Liver (tissue), 8 donors: ENCODE measurements at regions not wholly inside any gene's neighbourhood (a gene's known extent, or its start where the extent isn't known, plus 50 kb on each side); places are given as distances from the start of the nearest gene placed in this dataset.

Experiments
- DNase-seq: peaks from one replicate; pipeline ENCODE4 v3.0.0-alpha.2; 2017; ENCODE audit warnings: low spot score
- H3K27ac ChIP-seq, 2 donors: one replicate each; pipeline ENCODE4 v1.7.0; 2013; ENCODE audit warnings: inconsistent platforms in 2 of 2, low read length in 2 of 2, control low read depth in 1 of 2, low read depth in 1 of 2, mild to moderate bottlenecking in 1 of 2
- H3K27me3 ChIP-seq, 4 donors: one replicate each; pipeline versions ENCODE4 v1.6.1 to v1.7.0; 2013; ENCODE audit warnings: low read length in 3 of 4, inconsistent platforms in 1 of 4, mild to moderate bottlenecking in 1 of 4, moderate library complexity in 1 of 4; ENCODE audit not compliant: control insufficient read depth in 4 of 4, insufficient read depth in 4 of 4
- H3K36me3 ChIP-seq, 4 donors: one replicate each; pipeline versions ENCODE4 v1.6.1 to v1.7.0; 2013; ENCODE audit warnings: low read length in 3 of 4, mild to moderate bottlenecking in 3 of 4, low read depth in 1 of 4, moderate library complexity in 1 of 4; ENCODE audit not compliant: control insufficient read depth in 4 of 4, insufficient read depth in 3 of 4
- H3K4me1 ChIP-seq, 4 donors: one replicate each; pipeline versions ENCODE4 v1.6.1 to v1.7.0; 2013; ENCODE audit warnings: low read length in 3 of 4, mild to moderate bottlenecking in 3 of 4, moderate library complexity in 1 of 4; ENCODE audit not compliant: control insufficient read depth in 4 of 4, insufficient read depth in 4 of 4
- H3K4me3 ChIP-seq, 3 donors: one replicate each; pipeline versions ENCODE4 v1.6.1 to v1.7.0; 2013; ENCODE audit warnings: low read length in 3 of 3, control low read depth in 1 of 3, low read depth in 1 of 3, mild to moderate bottlenecking in 1 of 3
- H3K9ac ChIP-seq, 2 donors: one replicate each; pipeline ENCODE4 v1.7.0; 2013; ENCODE audit warnings: low read length in 2 of 2, mild to moderate bottlenecking in 2 of 2, moderate library complexity in 2 of 2, control low read depth in 1 of 2, low read depth in 1 of 2
- H3K9me3 ChIP-seq, 4 donors: one replicate each; pipeline versions ENCODE4 v1.6.1 to v1.7.0; 2013; ENCODE audit warnings: low read length in 3 of 4; ENCODE audit not compliant: control insufficient read depth in 4 of 4
- EGR1 ChIP-seq, 2 donors: IDR thresholded peaks; 2 replicates each; pipeline ENCODE4 v1.6.1; 2016 to 2018; ENCODE audit warnings: antibody characterized with exemption in 2 of 2, low read depth in 2 of 2
- FOXA1 ChIP-seq: IDR thresholded peaks from 2 replicates; pipeline ENCODE4 v1.6.1; 2016; ENCODE audit warnings: antibody characterized with exemption
- FOXA2 ChIP-seq: IDR thresholded peaks from 2 replicates; pipeline ENCODE4 v1.6.1; 2016; ENCODE audit warnings: antibody characterized with exemption
- GABPA ChIP-seq, 2 donors: IDR thresholded peaks in 1 of 2; conservative IDR thresholded peaks in 1 of 2; 2 replicates each; pipeline ENCODE4 v1.6.1; 2016; ENCODE audit warnings: antibody characterized with exemption in 2 of 2, mild to moderate bottlenecking in 1 of 2, moderate library complexity in 1 of 2
- HNF4A ChIP-seq, 2 donors: conservative IDR thresholded peaks; 2 replicates each; pipeline ENCODE4 v1.6.1; 2016; ENCODE audit warnings: antibody characterized with exemption in 2 of 2, mild to moderate bottlenecking in 2 of 2
- HNF4G ChIP-seq: IDR thresholded peaks from 2 replicates; pipeline ENCODE4 v1.6.1; 2016; ENCODE audit warnings: antibody characterized with exemption
- RAD21 ChIP-seq, 2 donors: IDR thresholded peaks; 2 replicates each; pipeline ENCODE4 v1.6.1; 2016; ENCODE audit warnings: antibody characterized with exemption in 2 of 2, mild to moderate bottlenecking in 2 of 2
- SP1 ChIP-seq: IDR thresholded peaks from 2 replicates; pipeline ENCODE4 v1.6.1; 2018; ENCODE audit warnings: antibody characterized with exemption, mild to moderate bottlenecking
- WGBS: extraction: QIAGEN DNeasy Blood & Tissue Kit; methylation state at CpG from one replicate; pipeline ENCODE4 v1.1.7; 2013; 5-methylcytosine and 5-hydroxymethylcytosine counted together
- TF ChIP-seq, protein P1 (sequence below): IDR thresholded peaks from 2 replicates; pipeline ENCODE4 v1.6.1; 2016; ENCODE audit warnings: antibody characterized with exemption
- TF ChIP-seq, protein P2 (sequence below): IDR thresholded peaks from 2 replicates; pipeline ENCODE4 v1.6.1; 2016; ENCODE audit warnings: antibody characterized with exemption, mild to moderate bottlenecking
- TF ChIP-seq, protein P3 (sequence below): IDR thresholded peaks from 2 replicates; pipeline ENCODE4 v1.6.1; 2016; ENCODE audit warnings: antibody characterized with exemption
- TF ChIP-seq, protein P4 (sequence below): fragments of 150-350 bp; IDR thresholded peaks from 2 replicates; pipeline ENCODE4 v1.5.1; 2017; ENCODE audit warnings: improper control_type of control experiment, low read depth, low read length; ENCODE audit not compliant: missing input control
- donor health status: healthy.
- donor health status: healthy.
- donor health status: healthy.
- donor health status: healthy.
- donor health status: healthy.

DNA sequence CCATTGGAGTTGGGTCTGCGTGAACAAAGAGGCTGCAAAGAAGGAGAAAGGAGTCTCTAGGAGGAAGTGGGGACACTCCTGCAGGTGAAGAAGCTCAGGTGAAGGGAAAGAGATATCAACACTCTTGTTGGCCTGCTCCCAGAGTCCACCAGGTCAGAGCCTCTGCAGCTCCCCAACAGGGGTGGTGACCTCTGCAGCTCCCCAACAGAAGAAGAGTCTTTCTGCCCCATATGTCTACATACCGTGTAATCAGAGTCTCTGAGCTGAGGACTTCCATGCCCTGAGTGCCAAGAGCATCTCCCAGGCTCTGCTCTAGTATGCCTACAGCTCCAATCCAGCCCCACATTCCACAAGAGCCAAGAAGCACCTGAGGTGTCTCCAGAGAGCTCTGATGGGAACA is 67.4 kb upstream of the TRPC7 start (continued):
- TF ChIP-seq, protein P1, sequence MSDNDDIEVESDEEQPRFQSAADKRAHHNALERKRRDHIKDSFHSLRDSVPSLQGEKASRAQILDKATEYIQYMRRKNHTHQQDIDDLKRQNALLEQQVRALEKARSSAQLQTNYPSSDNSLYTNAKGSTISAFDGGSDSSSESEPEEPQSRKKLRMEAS = no peak

DNA sequence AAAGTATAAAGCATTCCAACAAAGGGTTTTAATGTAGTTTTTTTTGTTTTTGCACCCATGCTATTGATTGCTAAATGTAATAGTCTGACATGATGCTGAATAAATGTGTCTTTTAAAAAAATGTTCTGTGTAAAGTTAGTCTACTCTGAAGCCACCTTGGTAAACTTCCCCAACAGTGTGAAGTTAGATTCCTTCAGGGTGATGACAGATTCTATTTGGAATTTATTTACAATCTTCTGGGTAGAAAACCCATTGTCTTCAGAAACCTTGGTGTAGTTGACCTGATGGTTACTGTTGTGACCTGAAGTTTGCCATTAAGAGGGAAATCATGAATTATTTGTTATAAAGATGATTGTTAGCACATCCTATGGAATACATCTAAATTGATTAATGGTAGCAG is 64.7 kb upstream of the TRPC7 start:
- Histone ChIP-seq H3K27ac (no peak overlapping the region), H3K27me3 (no peaks in the 10 kb centered on the region), H3K4me3 (no peak overlapping the region), H3K9me3 (no peaks in the 10 kb centered on the region), H3K36me3 (no peaks in the 10 kb centered on the region), H3K9ac (no peak overlapping the region), H3K4me1 (no peaks in the 10 kb centered on the region)
- DNase-seq = no peak
- TF ChIP-seq EGR1 (IDR thresholded peaks at IDR 0.05; ENCODE audit: low read depth in 2 of 2) = no peak

DNA sequence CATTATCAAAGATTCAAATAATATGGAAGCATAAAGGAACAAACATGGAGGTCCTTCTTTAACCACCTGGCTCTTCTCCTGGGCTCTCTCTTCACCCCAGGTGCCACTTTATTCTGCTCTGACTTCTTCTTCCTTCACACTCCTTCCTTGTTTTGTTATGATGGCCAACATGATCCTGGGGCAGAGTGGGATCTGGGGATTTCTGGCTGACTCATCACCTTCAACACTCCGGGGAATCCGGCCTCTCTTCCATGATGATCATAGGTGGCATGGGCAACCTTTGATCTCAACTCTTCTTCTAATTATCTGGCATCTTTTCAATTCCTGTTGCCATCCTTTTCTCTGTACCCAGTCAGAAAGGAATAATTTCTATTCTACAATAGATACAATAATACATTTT is 62.1 kb upstream of the TRPC7 start:
- H3K27ac ChIP-seq = no peak overlapping the region
- H3K27me3 ChIP-seq = no peaks in the 10 kb centered on the region
- H3K4me3 ChIP-seq = no peak overlapping the region
- H3K36me3 ChIP-seq = no peaks in the 10 kb centered on the region
- TF ChIP-seq, protein P1 = no peak
- no peak for DNase-seq
- H3K9me3 ChIP-seq = no peaks in the 10 kb centered on the region
- 78% methylated on average over 2 of the region's 2 CpGs for WGBS
- H3K4me1 ChIP-seq = no peaks in the 10 kb centered on the region
- H3K9ac ChIP-seq = no peak overlapping the region

DNA sequence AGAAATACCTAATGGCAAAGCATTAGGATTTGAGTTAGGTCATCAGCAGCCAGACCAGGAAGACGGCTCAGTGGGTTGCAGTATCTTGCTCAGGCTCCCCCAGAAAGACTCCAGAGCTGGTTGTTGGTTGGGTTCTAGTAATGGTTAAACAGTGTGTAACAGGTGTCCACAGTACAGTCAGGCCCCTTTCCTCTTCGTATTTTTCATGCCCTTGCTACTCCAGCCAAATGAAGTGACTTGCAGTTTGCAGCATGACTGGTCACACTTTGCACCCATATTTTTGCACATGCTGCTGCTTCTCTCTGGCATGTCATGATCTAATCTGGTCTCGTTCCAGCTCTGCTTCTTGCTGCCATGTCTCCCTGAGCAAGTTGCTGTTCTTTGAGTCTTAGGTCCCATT is 60.6 kb upstream of the TRPC7 start:
- Histone ChIP-seq H3K9ac (no peak overlapping the region), H3K9me3 (no peaks in the 10 kb centered on the region), H3K36me3 (no peaks in the 10 kb centered on the region), H3K27me3 (no peaks in the 10 kb centered on the region), H3K27ac (no peak overlapping the region), H3K4me1 (no peaks in the 10 kb centered on the region), H3K4me3 (no peak overlapping the region)
- DNase-seq = no peak
- no peak for TF ChIP-seq FOXA2
- no peak for TF ChIP-seq FOXA1
- TF ChIP-seq HNF4G = no peak
- TF ChIP-seq SP1 = no peak
- no peak for TF ChIP-seq GABPA (IDR thresholded peaks at IDR 0.05 in 1 of 2, conservative IDR thresholded peaks at IDR 0.05 in 1 of 2)
- TF ChIP-seq EGR1 (IDR thresholded peaks at IDR 0.05; ENCODE audit: low read depth in 2 of 2) = no peak
- no peak for TF ChIP-seq HNF4A (conservative IDR thresholded peaks at IDR 0.05)
- TF ChIP-seq, protein P2, sequence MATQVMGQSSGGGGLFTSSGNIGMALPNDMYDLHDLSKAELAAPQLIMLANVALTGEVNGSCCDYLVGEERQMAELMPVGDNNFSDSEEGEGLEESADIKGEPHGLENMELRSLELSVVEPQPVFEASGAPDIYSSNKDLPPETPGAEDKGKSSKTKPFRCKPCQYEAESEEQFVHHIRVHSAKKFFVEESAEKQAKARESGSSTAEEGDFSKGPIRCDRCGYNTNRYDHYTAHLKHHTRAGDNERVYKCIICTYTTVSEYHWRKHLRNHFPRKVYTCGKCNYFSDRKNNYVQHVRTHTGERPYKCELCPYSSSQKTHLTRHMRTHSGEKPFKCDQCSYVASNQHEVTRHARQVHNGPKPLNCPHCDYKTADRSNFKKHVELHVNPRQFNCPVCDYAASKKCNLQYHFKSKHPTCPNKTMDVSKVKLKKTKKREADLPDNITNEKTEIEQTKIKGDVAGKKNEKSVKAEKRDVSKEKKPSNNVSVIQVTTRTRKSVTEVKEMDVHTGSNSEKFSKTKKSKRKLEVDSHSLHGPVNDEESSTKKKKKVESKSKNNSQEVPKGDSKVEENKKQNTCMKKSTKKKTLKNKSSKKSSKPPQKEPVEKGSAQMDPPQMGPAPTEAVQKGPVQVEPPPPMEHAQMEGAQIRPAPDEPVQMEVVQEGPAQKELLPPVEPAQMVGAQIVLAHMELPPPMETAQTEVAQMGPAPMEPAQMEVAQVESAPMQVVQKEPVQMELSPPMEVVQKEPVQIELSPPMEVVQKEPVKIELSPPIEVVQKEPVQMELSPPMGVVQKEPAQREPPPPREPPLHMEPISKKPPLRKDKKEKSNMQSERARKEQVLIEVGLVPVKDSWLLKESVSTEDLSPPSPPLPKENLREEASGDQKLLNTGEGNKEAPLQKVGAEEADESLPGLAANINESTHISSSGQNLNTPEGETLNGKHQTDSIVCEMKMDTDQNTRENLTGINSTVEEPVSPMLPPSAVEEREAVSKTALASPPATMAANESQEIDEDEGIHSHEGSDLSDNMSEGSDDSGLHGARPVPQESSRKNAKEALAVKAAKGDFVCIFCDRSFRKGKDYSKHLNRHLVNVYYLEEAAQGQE = no peak
- TF ChIP-seq RAD21 (IDR thresholded peaks at IDR 0.05) = no peak
- TF ChIP-seq, protein P3, sequence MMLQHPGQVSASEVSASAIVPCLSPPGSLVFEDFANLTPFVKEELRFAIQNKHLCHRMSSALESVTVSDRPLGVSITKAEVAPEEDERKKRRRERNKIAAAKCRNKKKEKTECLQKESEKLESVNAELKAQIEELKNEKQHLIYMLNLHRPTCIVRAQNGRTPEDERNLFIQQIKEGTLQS = no peak
- TF ChIP-seq, protein P4, sequence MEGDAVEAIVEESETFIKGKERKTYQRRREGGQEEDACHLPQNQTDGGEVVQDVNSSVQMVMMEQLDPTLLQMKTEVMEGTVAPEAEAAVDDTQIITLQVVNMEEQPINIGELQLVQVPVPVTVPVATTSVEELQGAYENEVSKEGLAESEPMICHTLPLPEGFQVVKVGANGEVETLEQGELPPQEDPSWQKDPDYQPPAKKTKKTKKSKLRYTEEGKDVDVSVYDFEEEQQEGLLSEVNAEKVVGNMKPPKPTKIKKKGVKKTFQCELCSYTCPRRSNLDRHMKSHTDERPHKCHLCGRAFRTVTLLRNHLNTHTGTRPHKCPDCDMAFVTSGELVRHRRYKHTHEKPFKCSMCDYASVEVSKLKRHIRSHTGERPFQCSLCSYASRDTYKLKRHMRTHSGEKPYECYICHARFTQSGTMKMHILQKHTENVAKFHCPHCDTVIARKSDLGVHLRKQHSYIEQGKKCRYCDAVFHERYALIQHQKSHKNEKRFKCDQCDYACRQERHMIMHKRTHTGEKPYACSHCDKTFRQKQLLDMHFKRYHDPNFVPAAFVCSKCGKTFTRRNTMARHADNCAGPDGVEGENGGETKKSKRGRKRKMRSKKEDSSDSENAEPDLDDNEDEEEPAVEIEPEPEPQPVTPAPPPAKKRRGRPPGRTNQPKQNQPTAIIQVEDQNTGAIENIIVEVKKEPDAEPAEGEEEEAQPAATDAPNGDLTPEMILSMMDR = no peak
- WGBS = 39% methylated on average over 3 of the region's 3 CpGs
